HG03432 (cell line): ENCODE measurements at regions not wholly inside any gene's neighbourhood (a gene's known extent, or its start where the extent isn't known, plus 50 kb on each side); places are given as distances from the start of the nearest gene placed in this dataset.

Experiments
- ATAC-seq: cut with Tn5 transposase; IDR thresholded peaks from one replicate; pipeline ENCODE4 v1.9.1; 2021; ENCODE audit warnings: mild to moderate bottlenecking, moderate library complexity; ENCODE audit not compliant: unreplicated experiment

GRCh38 chr1:5354681-5355080 is 637.5 kb downstream of the NPHP4 start:
- no peak for ATAC-seq

GRCh38 chr1:5351366-5351765 is 640.9 kb downstream of the NPHP4 start:
- ATAC-seq = no peak

DNA sequence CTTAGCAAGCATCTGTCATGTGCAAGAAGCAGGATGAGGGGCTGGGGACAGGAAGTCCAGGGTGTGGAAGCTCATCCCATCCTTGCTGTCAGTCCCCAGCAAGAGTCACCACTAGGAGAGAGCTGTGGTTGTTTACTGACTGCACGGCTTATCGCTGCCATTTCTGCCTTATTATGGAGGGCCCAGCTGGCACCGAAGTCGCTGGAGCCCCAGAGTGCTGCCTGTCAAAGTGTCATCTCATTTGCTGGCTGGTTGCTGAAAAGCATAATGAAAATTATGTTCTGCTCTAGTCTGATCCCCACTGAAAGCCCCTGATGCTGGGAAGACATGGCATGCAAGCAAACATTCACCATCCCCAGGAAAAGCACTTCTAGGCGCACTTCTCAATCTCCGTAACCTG is 642.7 kb downstream of the NPHP4 start:
- ATAC-seq = no peak

DNA sequence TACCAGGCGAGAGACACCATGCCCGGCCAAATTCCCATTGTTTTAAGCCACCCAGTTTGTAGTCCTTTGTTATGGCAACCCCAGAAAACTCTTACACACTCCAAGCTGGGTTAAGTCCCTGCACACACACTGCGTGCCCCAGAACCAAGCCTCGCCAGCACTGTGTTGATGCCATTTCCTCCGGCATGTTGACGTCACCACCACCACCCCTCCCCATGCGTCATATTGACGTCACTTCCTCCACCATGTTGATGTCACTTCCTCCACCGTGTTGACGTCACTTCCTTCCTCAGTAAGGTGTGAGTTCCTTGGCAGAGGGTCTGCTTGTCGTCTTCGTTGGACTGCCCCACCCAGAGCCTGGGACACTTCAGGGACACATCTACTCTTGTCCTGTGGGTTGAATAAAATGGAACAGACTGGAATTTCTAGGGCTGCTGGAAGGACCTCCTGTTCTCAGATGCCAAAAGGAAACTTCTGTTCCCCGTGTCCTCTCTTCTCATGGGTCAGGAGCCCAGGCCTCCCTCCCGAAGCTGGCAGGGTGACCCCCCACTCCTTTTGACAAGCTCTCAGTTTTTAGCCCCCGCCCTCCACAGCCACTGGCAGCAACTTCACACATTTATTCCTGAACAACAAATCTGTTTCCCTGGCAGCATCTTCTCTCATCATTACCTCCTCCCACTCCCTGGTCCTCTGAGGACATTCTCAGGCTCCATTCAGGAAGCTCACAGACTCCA is 643.3 kb downstream of the NPHP4 start:
- ATAC-seq = no peak

- ATAC-seq = no peak
These were observed 644.5 kb downstream of the NPHP4 start for GRCh38 chr1:5347726-5348125.

- no peak for ATAC-seq
These were observed 646.7 kb downstream of the NPHP4 start for GRCh38 chr1:5345556-5345955.

GRCh38 chr1:5343256-5344020 is 648.8 kb downstream of the NPHP4 start:
- no peak for ATAC-seq

GRCh38 chr1:5342830-5343229 is 649.4 kb downstream of the NPHP4 start:
- ATAC-seq = no peak

- ATAC-seq = no peak
These were observed 650.1 kb downstream of the NPHP4 start for GRCh38 chr1:5342172-5342571.

- no peak for ATAC-seq
These were observed 650.8 kb downstream of the NPHP4 start for GRCh38 chr1:5341471-5341870.

DNA sequence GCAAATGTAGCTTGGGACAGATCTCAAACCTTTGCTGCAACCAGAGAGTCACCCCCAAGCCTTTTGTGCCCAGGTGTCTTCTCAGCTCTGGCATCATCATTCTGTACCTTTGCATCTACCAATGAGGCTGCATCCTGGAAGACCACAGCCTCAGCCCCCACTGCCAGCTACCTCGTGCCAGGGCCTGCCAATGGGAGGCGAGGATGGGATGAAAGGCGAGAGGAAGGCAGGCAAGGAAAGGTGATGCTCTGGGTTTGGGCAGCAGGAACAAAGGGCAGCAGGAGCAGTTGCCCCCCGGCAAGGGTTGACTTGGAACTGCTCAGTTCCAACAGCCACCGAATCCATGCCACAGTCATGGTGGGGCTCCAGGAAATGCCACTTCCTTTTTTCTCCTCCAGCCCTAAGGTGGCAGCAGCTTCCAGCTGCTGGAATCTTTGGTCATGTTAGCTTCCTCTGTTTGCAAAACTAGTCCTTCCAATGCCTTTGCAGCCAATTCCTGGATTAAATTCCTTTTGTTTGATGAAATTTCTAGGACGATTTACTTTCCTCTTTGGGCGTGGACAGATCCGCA is 651.6 kb downstream of the NPHP4 start:
- no peak for ATAC-seq

- no peak for ATAC-seq
These were observed 653.8 kb downstream of the NPHP4 start for GRCh38 chr1:5338466-5338865.

DNA sequence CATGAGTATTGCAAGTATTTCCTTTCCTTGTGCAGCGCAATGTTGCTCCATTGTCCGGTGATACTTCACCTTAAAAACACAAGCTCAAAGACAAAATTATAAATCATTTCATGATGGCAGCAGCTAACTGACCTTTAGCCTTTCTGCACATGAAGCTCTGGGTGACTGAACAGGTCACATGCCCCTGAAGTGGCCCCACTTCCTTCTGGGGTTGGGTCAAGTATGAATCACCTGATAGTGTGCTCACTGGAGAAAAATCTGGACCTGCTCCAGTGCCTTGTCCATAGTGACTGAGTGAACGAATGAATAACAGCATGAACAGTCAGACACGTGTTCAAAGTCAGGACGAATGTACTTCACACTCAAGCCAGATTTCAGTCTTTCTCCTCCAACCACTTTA is 658.9 kb downstream of the NPHP4 start:
- no peak for ATAC-seq

DNA sequence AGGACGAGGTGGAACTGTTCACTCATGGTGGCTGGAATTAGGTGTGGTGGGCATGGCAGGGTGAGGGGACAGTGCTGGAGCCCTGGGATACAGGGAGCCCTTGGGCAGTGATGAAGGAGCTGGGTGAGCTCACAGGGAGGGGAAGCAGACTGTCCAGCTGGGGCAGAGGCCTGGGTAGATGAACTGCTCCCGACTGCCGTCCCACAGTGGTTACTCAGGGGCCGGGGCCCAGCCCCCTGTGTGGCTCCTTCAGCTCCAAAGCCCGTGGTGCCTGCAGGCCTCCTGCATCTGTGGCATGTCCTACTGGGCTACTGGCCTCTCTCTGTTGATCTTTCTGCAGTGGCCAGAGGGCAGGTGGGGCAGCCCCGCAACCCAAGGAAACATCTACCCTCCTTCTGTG is 661.1 kb downstream of the NPHP4 start:
- no peak for ATAC-seq

DNA sequence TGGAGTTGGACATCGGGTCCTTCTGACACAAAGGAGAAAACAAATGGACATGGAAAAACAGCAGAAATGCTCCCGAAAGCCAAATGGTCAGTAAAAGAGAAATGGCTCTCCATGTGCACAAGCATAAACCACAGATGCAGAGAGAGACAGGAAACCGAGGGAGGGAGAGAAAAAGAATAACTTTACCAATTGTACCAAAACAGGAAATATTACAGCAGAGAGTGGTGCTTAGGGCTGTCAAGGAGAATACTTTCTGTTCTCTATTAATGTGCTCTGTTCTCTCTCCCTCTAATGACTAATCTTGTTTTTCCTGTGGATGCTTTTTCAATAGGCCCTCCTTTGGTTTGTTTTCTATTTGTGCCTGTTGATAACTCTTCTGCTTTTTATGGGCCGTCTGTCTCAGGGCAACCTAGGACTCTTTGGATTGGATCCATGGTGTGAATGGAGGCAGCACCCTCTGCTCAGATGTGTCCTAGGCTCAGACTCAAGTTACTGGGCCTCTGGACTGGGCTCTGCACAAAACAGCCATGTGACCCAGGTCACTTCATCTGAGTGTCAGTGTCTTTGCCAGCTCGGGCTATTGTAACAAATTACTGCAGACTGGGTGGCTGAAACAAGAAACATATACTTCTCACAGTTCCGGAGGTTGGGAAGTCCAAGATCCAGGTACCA is 663.0 kb downstream of the NPHP4 start:
- no peak for ATAC-seq

DNA sequence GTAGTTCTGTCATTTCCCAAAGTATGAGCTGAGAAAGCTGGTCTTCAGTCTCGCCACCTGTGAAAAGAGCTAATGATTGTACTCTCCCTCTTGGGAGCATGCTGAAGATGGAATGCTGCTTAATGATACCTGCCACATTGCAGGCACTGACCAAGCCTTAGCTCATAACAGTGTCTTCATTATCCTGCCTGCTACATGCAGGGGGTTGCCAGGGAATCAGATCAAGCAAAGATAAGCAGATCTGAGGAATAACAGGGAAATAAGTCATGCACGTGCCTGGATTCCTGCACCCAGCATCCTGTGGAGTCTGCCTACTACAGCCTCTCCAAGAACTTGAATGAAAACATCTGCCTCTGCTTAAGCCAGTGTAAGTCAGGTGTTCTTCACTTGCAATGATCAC is 667.3 kb downstream of the NPHP4 start:
- no peak for ATAC-seq

- ATAC-seq = no peak
These were observed 663.9 kb downstream of the AJAP1 start for GRCh38 chr1:5318143-5318816.

- ATAC-seq = no peak
These were observed 663.0 kb downstream of the AJAP1 start for GRCh38 chr1:5317391-5317790.

GRCh38 chr1:5312862-5313261 is 658.5 kb downstream of the AJAP1 start:
- no peak for ATAC-seq

- ATAC-seq = no peak
These were observed 657.9 kb downstream of the AJAP1 start for GRCh38 chr1:5312293-5312674.

- ATAC-seq = no peak
These were observed 657.4 kb downstream of the AJAP1 start for GRCh38 chr1:5311634-5312292.
